Transverse colon (tissue), 4 donors: ENCODE measurements at regions not wholly inside any gene's neighbourhood (a gene's known extent, or its start where the extent isn't known, plus 50 kb on each side); places are given as distances from the start of the nearest gene placed in this dataset.

ENCODE experiments used
- DNase-seq: peaks from one replicate; pipeline ENCODE4 v3.0.0-alpha.2; 2019
- H3K27ac ChIP-seq, 4 donors: fragments of 200-600 bp; sonication (generic); 2 replicates each; pipeline ENCODE4 v1.5.1; 2016 to 2018; ENCODE audit warnings: inconsistent platforms in 4 of 4
- H3K27me3 ChIP-seq: fragments of 200-600 bp; sonication (generic); 2 replicates; pipeline ENCODE4 v1.5.1; 2017; ENCODE audit warnings: inconsistent platforms
- H3K36me3 ChIP-seq, 4 donors: fragments of 200-600 bp; sonication (generic); 2 replicates each; pipeline ENCODE4 v1.5.1; 2017 to 2019; ENCODE audit warnings: inconsistent platforms in 4 of 4
- H3K4me1 ChIP-seq, 4 donors: fragments of 200-600 bp; sonication (generic); 2 replicates each; pipeline ENCODE4 v1.5.1; 2017 to 2020; ENCODE audit warnings: inconsistent platforms in 4 of 4
- H3K4me3 ChIP-seq, 4 donors: fragments of 200-600 bp; sonication (generic); 1 replicate in 1 of 4; 2 replicates in 3 of 4; pipeline versions ENCODE4 v1.5.1 to v1.6.1; 2017 to 2019; ENCODE audit warnings: inconsistent platforms in 4 of 4
- H3K9me3 ChIP-seq, 2 donors: fragments of 200-600 bp; sonication (generic); 2 replicates each; pipeline ENCODE4 v1.5.1; 2017 to 2019; ENCODE audit warnings: inconsistent platforms in 2 of 2
- EP300 ChIP-seq: sonication (generic); formaldehyde crosslinking; IDR thresholded peaks from one replicate; pipeline ENCODE4 v1.6.1; 2017; ENCODE audit warnings: antibody characterized with exemption, low read depth
- POLR2A ChIP-seq: fragments of 450-650 bp; IDR thresholded peaks from one replicate; pipeline ENCODE4 v1.6.1; 2016; ENCODE audit warnings: antibody characterized with exemption, mild to moderate bottlenecking, moderate library complexity
- POLR2AphosphoS5 ChIP-seq, 3 donors: sonication (generic); formaldehyde crosslinking; IDR thresholded peaks; one replicate each; pipeline ENCODE4 v1.6.1; 2016; ENCODE audit warnings: antibody characterized with exemption in 3 of 3
- WGBS, 2 donors: methylation state at CpG; one replicate each; pipeline ENCODE4 v1.1.5; 2018; ENCODE audit warnings: low coverage in 1 of 2; 5-methylcytosine and 5-hydroxymethylcytosine counted together
- in situ Hi-C, 4 donors: fragments of 200-750 bp; cut with MboI; loops; one replicate each; pipeline versions ENCODE4 v1.15.0 to v1.15.1; 2017; ENCODE audit warnings: low sequenced_read_pairs in 3 of 4, low pct_ligation_motif_present in 1 of 4, low pct_unique_long_range_greater_than_20kb in 1 of 4
- intact Hi-C: fragments of 100-400 bp; cut with DNase I; formaldehyde crosslinking; loops from one replicate; pipeline ENCODE4 v1.15.1; 2023; ENCODE audit warnings: low total_unique reads
- TF ChIP-seq, protein P1 (sequence below), 5 experiments: fragments of 200-600 bp in 3 of 5; fragments of 450-650 bp in 2 of 5; sonication (generic) in 3 of 5; IDR thresholded peaks; 1 replicate in 2 of 5; 2 replicates in 3 of 5; pipeline ENCODE4 v1.5.1; 2016 to 2017; ENCODE audit warnings: antibody characterized with exemption in 5 of 5, inconsistent platforms in 3 of 5, mild to moderate bottlenecking in 2 of 5, moderate library complexity in 1 of 5

DNA sequence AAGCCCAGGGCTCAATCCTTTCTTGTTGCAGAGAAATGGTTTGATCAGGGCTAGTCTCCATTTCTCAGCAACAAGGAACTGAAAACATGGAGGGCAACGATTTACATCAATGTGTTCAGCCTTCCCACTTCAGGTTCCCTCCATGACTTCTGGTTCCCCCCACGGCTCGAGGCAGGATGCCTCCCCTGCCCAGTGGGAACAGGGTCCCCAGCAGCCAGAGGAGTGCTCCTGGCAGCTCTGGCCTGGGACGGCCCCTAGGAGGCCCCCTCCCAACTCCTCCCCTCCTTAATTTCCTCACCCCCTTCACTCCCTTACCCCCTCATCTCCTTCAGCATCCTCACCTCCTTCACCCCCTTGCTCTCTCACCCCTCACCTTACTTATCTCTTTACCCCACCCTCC is 283.8 kb downstream of the CDC5L start:
- H3K27me3 ChIP-seq, result no peaks in the 10 kb centered on the region
- DNase-seq, result no peak
- H3K9me3 ChIP-seq, result no peaks in the 10 kb centered on the region
- H3K27ac ChIP-seq, result no peak overlapping the region
- H3K4me1 ChIP-seq, result no peaks in the 10 kb centered on the region
- intact Hi-C loops, result no loop called here
- 82 to 100% methylated on average over 2 to 4 of the region's 4 CpGs for WGBS, 2 donors
- TF ChIP-seq POLR2A (no peak), EP300 (no peak), POLR2AphosphoS5 (IDR thresholded peaks at IDR 0.05) (no peak)
- TF ChIP-seq, protein P1, sequence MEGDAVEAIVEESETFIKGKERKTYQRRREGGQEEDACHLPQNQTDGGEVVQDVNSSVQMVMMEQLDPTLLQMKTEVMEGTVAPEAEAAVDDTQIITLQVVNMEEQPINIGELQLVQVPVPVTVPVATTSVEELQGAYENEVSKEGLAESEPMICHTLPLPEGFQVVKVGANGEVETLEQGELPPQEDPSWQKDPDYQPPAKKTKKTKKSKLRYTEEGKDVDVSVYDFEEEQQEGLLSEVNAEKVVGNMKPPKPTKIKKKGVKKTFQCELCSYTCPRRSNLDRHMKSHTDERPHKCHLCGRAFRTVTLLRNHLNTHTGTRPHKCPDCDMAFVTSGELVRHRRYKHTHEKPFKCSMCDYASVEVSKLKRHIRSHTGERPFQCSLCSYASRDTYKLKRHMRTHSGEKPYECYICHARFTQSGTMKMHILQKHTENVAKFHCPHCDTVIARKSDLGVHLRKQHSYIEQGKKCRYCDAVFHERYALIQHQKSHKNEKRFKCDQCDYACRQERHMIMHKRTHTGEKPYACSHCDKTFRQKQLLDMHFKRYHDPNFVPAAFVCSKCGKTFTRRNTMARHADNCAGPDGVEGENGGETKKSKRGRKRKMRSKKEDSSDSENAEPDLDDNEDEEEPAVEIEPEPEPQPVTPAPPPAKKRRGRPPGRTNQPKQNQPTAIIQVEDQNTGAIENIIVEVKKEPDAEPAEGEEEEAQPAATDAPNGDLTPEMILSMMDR (IDR thresholded peaks at IDR 0.05), result no peak
- no peak overlapping the region for H3K4me3 ChIP-seq
- no peaks in the 10 kb centered on the region for H3K36me3 ChIP-seq
- in situ Hi-C loops, result loop anchor here (25.0 kb wide), 3 partner anchors 741 to 1241 kb away; no protein-coding TSS in a partner anchor

DNA sequence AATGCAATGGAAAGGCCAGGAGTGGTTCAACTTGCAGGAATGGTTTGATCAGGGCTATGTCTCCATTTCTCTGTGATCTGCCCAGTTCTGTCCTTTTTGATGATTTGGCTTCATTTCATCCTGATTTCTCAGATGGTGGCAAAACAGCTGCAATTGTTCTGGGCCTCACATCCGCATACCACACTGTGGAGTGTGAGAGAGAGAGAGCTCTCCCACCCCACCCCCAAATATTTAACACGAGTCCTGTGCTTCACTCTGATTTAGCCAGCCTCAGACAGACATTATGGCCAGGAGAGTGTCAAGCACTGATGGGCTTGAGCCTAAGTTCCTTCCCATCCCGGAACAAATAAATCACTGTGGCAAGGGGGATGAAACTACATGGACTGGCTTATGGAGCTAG is 284.6 kb downstream of the CDC5L start:
- in situ Hi-C loops, result loop anchor here (25.0 kb wide), 3 partner anchors 740 to 1240 kb away; no protein-coding TSS in a partner anchor
- no peaks in the 10 kb centered on the region for H3K36me3 ChIP-seq
- TF ChIP-seq, protein P1 (IDR thresholded peaks at IDR 0.05), result no peak
- TF ChIP-seq POLR2A, result no peak
- TF ChIP-seq EP300, result no peak
- intact Hi-C loops, result no loop called here
- no peak overlapping the region for H3K4me3 ChIP-seq
- H3K9me3 ChIP-seq, result no peaks in the 10 kb centered on the region
- H3K27ac ChIP-seq, result no peak overlapping the region
- DNase-seq, result no peak
- no peaks in the 10 kb centered on the region for H3K4me1 ChIP-seq
- 90 to 100% methylated on average over 1 to 3 of the region's 3 CpGs for WGBS, 2 donors
- H3K27me3 ChIP-seq, result no peaks in the 10 kb centered on the region

DNA sequence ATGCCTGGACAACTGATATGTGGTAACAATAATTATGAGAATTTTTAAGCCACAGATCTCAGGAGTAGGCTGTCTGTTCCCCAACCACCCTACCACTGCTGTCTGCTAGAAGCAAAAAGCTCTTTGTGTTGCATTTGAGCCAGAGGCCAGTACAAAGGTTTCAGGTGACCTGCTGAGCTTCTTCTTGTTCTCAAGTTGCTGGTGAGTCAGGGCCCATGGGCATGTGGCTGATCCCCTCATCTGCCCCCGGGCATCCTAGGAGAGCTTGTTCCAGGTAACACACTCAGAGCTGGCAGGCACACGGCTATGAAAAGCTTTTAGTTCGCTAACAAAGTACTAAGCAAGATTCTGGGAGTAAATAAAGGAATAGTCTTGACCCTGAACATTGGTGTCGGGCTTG is 285.3 kb downstream of the CDC5L start:
- Histone ChIP-seq H3K27ac (no peak overlapping the region), H3K9me3 (no peaks in the 10 kb centered on the region), H3K4me3 (no peak overlapping the region), H3K36me3 (no peaks in the 10 kb centered on the region), H3K27me3 (no peaks in the 10 kb centered on the region), H3K4me1 (no peaks in the 10 kb centered on the region)
- in situ Hi-C loops (loop anchor here (25.0 kb wide), 3 partner anchors 739 to 1239 kb away; no protein-coding TSS in a partner anchor), intact Hi-C loops (no loop called here)
- no peak for TF ChIP-seq EP300
- 89 to 100% methylated on average over 2 to 4 of the region's 4 CpGs for WGBS, 2 donors
- no peak for DNase-seq

DNA sequence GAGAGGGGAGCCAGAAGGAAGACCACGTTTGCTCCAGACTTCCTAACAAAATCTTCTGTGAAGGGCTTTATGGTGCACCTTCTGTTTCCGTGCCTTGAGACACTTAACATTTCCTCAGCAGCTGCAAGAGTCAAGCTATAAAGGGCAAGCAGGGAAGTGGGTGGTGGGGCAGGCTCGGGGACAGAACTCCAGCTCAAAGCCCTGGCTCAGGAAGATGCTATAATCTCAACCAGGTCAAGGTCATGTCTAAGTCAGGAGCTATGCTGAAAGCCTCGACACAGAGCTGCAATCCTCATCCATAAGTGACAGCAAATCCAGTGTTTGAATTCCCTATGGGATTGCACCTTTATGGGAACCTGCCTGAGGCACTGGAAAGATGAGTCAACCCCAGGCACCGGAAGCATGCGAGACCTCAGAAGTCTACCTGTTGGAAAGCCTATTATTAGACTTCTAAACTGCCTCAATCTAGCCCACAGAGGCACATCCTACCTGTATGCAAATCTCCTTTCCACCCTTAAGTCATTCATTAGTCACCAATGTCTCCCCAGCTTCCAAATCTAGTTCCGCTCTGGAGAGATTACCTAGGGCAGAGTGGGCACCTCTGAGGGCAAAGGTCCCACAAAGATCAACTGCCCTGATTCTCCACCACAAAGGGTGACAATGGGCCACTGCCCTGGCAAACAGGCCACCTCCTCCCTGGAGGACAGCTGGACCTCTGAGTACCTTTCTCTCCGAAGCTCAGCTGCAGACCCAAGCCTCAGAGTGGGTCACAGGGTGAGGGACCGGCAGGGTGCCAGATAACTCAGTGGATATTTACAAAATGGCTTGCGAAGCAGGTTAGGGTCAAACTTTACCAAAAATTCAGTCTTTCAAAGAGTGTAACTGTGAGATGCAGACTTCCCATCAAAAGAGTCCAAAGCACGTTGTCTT is 287.0 kb downstream of the CDC5L start:
- Histone ChIP-seq H3K9me3 (no peaks in the 10 kb centered on the region), H3K27me3 (no peaks in the 10 kb centered on the region), H3K36me3 (no peaks in the 10 kb centered on the region), H3K4me1 (no peaks in the 10 kb centered on the region), H3K4me3 (no peak overlapping the region), H3K27ac (no peak overlapping the region)
- DNase-seq, result no peak
- WGBS, 2 donors, result 76 to 78% methylated on average over 5 to 11 of the region's 11 CpGs
- TF ChIP-seq, protein P1 (IDR thresholded peaks at IDR 0.05), result no peak
- TF ChIP-seq POLR2A, result no peak
- no peak for TF ChIP-seq EP300
- TF ChIP-seq POLR2AphosphoS5 (IDR thresholded peaks at IDR 0.05), result no peak
- in situ Hi-C loops (loop anchor here (25.0 kb wide), 3 partner anchors 738 to 1238 kb away; no protein-coding TSS in a partner anchor), intact Hi-C loops (no loop called here)
